NCI-H1105 treated with DMSO at 0.1 percent for 48 hours (cell line): ENCODE measurements at regions not wholly inside any gene's neighbourhood (a gene's known extent, or its start where the extent isn't known, plus 50 kb on each side); places are given as distances from the start of the nearest gene placed in this dataset.
"Not testable (repeated sequence)": the region's sequence is repeated elsewhere in the genome, so short reads cannot be mapped to it uniquely, and the experiment has no call there.

Experiments
- DNase-seq: peaks from one replicate; lab custom pipeline; 2025; lab: John Stamatoyannopoulos, UW

DNA sequence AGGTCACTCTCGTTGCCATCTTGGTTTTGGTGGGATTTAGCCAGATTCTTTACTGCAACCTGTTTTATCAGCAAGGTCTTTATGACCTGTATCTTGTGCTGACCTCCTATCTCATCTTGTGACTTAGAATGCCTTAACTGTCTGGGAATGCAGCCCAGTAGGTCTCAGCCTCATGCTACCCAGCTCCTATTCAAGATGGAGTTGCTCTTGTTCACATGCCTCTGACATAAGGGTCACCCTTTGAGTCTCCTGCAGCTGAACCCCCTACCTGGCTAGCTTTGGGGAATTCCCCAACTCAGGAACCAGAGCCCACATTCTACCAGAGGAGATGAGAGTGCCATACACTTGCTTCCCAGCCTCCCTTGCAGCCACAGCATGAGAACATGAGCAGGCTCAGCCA, 123.0 kb upstream of the ARHGEF3 start:
- not testable (repeated sequence) for DNase-seq

- DNase-seq = no peak
Measured at GRCh38 chr3:56923526-56924224, 121.9 kb upstream of the ARHGEF3 start.

GRCh38 chr3:56921573-56922453, 120.1 kb upstream of the ARHGEF3 start:
- no peak for DNase-seq

GRCh38 chr3:56919797-56920195, 118.0 kb upstream of the ARHGEF3 start:
- DNase-seq = no peak

DNA sequence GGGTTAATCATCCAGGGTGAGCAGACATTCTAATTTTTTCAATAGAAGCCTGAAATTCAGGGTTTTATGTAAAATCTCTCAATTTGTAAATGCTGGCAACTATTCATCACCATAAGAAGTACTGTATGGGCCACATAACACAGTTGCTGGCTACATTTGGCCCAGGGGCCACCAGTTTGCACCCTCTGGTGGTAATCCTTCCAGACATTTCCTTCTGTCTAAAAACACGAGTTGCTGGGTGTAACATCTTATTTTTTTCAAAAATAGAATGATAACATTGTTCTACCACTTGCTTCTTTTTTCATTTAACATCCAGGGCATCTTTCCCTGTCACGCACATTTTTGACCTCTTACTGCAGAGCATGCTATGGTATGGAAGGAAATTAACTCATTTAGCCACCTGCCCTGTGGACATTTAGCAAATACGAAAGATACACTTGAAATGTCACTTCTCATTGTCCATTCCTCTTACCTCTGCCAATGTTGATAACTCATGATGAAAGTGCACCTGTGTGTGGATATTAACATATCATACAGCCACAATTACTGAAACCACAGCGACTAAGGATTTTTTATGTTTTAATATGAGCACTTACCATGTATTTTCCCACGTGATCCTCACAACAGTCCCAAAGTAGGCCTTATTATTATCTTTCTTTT, 117.5 kb upstream of the ARHGEF3 start:
- DNase-seq = peak; percentile 28

- no peak for DNase-seq
Measured at GRCh38 chr3:56918111-56918568, 116.4 kb upstream of the ARHGEF3 start.

- no peak for DNase-seq
Measured at GRCh38 chr3:56917361-56918110, 115.8 kb upstream of the ARHGEF3 start.

DNA sequence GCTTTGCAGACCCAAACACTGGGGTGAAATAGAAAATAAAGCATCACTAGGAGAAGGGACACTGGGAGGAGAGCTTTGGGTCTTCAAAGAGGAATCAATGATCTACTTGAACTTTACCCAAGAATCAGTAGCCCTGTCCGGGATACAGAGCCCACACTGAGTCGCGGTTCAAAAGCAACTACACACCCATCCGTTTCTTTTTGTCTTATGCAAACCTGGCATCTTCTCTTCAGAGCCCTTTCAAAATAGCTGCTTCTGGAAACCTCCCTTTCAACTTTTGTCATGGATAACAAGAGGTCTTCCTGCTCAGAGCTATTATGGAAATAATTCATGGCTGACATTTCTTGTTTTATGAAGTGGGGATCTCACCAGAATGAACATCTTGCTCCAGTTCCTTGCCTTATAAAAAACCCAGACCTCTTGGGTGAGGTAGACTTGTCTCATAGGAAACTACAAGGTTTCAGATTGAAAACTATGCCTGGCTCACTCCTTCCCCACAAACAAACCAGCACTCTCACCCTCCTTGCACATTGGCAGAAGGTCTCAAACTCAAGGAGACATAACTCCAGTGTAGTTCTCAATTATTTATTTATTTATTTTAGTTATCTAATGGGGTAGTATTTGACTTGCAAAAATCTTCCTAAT, 115.1 kb upstream of the ARHGEF3 start:
- DNase-seq = no peak

- DNase-seq = no peak
Measured at GRCh38 chr3:56915966-56916586, 114.3 kb upstream of the ARHGEF3 start.

- no peak for DNase-seq
Measured at GRCh38 chr3:56914646-56915045, 112.9 kb upstream of the ARHGEF3 start.

DNA sequence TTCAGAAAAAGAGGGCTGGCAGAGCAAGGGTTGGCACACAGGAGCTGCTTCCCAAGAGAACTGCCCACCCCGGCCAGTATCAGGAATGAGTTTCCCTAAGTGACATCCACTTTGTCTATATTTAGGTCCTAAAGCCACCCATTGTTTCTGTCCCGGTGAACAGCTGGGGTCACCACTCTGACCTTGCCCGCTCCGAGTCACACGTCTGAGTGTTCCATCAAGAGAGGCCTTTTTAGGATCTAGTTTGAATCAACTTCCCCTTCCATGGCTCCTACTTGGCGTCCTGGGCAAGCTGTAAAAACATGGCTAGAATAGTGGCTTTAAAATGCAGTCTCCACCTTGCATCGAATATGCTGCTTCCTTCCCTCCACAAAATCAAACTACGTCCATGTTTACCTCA, 109.6 kb upstream of the ARHGEF3 start:
- no peak for DNase-seq

GRCh38 chr3:56909349-56909748, 107.6 kb upstream of the ARHGEF3 start:
- no peak for DNase-seq

DNA sequence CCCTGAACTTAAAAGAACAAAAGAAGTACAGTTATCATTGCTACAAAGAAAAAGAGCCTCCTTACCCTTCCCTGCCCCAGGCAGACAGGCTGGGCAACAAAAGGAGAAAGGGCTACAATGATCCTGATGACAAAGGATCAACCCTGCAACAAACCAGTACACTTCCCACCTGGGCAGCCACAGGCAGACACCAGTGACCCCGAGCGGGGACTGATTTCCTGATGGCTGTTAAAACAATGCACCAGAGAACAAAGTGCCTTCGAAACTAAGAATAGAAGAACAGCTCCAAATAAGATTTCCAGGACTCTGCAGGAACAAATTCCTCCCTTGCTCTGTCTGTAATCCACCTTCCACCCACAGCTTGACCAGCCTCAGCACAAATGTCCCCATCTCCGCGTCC, 106.3 kb upstream of the ARHGEF3 start:
- no peak for DNase-seq

DNA sequence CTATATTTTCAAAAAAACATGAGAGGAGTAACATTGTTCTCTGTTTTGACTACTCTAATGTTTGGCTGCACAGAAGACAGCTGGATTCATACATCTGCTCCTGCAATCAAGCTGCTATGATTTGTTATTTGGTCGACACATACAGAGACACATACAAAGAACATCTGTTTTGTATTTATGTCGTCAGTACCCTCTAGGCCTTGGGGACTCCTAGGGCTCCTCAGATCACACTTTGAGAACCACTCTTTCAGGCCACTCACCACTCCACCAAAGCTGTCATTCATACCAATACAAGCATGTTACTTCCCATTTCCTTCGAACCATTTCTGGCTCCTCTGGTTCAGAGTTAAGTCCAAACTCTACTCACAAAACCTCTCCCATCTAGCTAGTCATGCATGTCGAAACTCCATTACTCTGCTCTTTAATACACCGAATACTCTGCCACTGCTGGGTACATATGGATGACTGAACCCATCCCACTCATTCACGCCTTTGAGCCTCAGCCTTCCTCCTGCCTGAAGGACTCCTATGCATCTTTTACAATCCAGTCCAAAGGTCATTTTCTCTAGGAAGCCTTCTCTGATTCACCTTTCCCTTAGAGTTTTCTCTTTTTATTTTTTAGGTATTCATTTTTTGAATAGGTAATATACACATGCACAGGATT, 102.9 kb upstream of the ARHGEF3 start:
- DNase-seq = no peak

DNA sequence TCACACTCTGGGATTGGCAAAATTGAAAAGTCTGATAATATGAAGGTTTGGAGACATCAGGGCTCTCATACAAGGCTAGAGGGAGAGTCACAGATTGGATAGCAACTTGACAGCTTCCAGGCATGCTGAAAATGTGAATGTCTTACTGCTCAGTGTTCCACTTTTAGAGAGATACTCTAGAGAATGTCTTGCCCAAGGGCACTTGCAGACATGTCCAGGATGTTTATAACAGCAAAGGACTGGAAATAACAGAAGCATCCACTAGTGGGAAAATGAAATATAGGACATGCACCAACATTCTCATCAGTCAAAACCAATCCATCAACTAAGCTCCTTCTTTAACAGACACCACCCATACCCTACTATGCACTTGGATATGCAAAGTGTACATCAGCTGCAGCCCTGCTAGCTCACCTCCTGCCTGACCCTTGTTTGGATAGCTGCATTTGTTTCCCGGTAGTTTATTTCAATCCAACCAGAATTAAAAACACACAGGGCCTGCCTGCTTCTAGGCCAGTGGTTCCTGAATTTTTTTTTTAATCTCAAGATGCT, 101.6 kb upstream of the ARHGEF3 start:
- DNase-seq = no peak

DNA sequence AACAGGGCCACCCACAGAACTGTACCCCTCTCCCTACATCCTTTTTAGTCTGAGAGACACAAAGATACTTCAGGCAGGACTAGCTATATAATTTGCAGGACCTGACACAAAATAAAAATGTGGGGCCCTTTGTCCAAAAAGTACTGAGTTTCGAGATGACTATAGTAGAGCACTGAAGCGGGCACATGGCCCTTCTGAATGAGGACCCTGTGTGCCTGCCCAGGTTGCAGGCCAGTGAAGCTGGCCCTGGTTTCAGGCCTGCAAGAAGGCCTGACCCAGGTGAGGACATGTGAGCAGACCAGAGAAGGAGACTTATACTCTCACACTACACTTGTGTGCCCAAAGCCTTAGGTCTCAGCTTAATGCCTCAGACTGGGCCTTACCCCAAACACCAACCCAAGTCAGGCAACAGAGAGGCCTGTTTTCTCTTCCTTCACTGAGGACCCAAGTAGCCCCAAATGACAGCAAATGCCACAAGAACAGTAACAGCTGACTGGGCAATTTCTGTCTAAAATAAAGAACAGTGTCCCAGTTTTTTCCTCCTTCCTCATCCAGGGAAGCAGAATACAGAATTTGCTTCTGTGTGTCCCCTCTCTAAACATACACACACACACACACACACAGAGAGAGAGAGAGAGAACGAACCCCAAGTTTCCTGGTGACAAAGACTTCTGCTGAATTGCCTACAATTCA, 100.9 kb upstream of the ARHGEF3 start:
- no peak for DNase-seq

DNA sequence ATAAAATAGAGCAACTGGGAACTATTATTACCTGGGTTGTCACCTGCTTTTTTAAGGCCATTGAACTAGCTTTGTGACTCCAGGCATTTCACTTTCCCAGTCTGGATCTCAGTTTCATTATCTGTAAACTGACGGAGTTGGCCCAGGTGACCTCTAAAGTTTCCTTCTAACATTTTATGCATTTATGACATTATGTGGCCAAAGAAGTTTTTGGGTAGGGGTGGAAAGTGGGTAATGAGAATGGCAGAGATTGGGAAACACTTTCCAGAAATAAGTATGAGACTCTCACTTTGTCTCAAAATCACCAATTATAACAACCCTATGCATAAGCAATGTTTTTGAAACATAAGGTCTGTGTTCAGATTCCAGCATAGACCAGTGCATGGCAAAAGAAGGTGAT, 99.1 kb upstream of the ARHGEF3 start:
- DNase-seq = no peak

DNA sequence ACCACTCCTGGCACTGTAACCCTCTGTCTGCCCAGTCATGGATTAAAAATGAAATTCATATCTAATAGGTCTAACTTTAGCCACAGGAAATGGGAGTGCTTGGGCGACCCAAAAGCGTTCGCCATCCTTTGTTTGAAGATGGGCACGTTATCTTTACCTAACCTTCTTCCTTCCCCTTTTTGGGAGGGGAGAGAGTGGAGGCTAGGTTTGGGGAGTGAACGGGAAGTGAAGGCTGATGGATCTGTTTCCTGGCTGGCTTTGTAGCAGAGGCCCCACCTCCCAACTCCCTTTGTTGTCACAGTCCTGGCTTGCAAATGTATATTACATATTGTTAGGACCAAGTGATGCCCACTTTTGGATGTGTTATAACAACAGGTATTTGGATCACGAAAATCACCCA, 98.1 kb upstream of the ARHGEF3 start:
- DNase-seq = no peak

- no peak for DNase-seq
Measured at GRCh38 chr3:56899078-56899477, 97.3 kb upstream of the ARHGEF3 start.

DNA sequence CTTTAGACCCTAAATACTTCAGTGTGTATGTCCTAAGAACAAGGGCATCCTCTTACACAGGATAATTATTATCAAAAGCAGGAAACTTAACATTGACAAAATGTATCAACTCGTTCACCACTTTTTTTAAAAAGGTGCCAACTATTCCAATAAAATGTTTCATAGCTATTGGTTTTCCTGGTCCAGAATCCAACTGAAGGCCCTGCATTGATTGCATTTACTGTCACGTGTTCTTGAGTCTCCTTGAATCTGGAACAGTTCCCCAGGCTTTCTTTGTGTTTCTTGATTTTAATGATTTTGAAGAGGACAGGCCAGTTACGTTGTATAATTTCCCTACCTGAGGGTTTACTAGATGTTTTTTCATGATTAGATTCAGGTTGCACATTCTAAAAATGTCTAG, 94.6 kb upstream of the ARHGEF3 start:
- DNase-seq = no peak
